ENCODE measurements at regions not wholly inside any gene's neighbourhood (a gene's known extent, or its start where the extent isn't known, plus 50 kb on each side); places are given as distances from the start of the nearest gene placed in this dataset.
"Not testable (repeated sequence)": the region's sequence is repeated elsewhere in the genome, so short reads cannot be mapped to it uniquely, and the experiment has no call there.

- no peak overlapping the region for H3K27ac Mint-ChIP-seq
- H3K36me3 Mint-ChIP-seq = no peaks in the 10 kb centered on the region
- no peak for ATAC-seq (replicated peaks in 1 of 4)
- H3K27me3 ChIP-seq (replicated peaks in 1 of 2; ENCODE audit: control insufficient read depth in 2 of 2, extremely low read depth in 1 of 2, insufficient read depth in 2 of 2, low read length in 1 of 2) = no peaks in the 10 kb centered on the region
- no peaks in the 10 kb centered on the region for H3K9me3 ChIP-seq
- no peaks in the 10 kb centered on the region for H3K4me1 Mint-ChIP-seq
- ChIA-PET POLR2A (no interaction called here), CTCF (no interaction called here)
- no peaks in the 10 kb centered on the region for H3K4me1 ChIP-seq (ENCODE audit: control insufficient read depth in 1 of 2, extremely low read depth in 1 of 2, insufficient read depth in 2 of 2, low read length in 2 of 2)
- no peak for DNase-seq
- WGBS (ENCODE audit: insufficient coverage) = no CpG with 5 or more reads among the region's 7 CpGs
- H3K27me3 Mint-ChIP-seq = no peaks in the 10 kb centered on the region
- H3K27ac ChIP-seq (ENCODE audit: low read length) = no peak overlapping the region
- H3K4me3 Mint-ChIP-seq = no peak overlapping the region
- H3K4me3 ChIP-seq (ENCODE audit: control insufficient read depth in 1 of 2, extremely low read depth in 1 of 2, low read length in 1 of 2) = no peak overlapping the region
- no peaks in the 10 kb centered on the region for H3K36me3 ChIP-seq (ENCODE audit: control insufficient read depth in 2 of 2, extremely low read depth in 1 of 2, insufficient read depth in 1 of 2, low read length in 1 of 2)
- peaks cover 4 to 13% (median 6%) of the 10 kb centered on the region in 3 donors for H3K9me3 Mint-ChIP-seq
Observed at GRCh38 chr18:40157120-40157519, 1797.9 kb upstream of the PIK3C3 start.

DNA sequence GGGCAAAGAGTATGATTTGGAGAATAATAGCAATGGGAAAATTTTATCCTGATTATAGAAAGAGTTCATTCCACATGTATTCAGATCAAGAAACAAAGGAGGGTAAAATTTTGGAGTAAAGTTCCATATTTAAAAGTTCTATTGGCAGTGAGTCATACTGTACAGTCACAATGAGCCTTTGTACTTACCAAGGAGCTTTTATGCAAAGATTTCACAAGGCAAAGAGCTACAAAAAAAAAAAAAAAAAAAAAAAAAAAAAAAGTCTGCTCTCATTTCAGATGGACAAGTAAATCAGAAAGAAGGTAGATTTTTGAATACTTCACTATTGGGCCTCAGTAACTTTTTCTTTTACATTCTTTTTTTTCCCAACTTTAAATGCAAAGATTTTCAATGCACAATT, 1802.2 kb upstream of the PIK3C3 start:
- H3K27ac ChIP-seq (ENCODE audit: low read length) = no peak overlapping the region
- H3K36me3 Mint-ChIP-seq = no peaks in the 10 kb centered on the region
- ChIA-PET CTCF (no interaction called here), POLR2A (no interaction called here)
- H3K4me3 Mint-ChIP-seq = no peak overlapping the region
- peaks cover 14 to 42% (median 17%) of the 10 kb centered on the region in 3 donors for H3K9me3 Mint-ChIP-seq
- no peak overlapping the region for H3K27ac Mint-ChIP-seq
- no peaks in the 10 kb centered on the region for H3K27me3 Mint-ChIP-seq
- DNase-seq (no peak), ATAC-seq (replicated peaks in 1 of 4) (no peak)
- H3K4me1 Mint-ChIP-seq = no peaks in the 10 kb centered on the region
- H3K27me3 ChIP-seq (replicated peaks in 1 of 2; ENCODE audit: control insufficient read depth in 2 of 2, extremely low read depth in 1 of 2, insufficient read depth in 2 of 2, low read length in 1 of 2) = no peaks in the 10 kb centered on the region
- no peaks in the 10 kb centered on the region for H3K36me3 ChIP-seq (ENCODE audit: control insufficient read depth in 2 of 2, extremely low read depth in 1 of 2, insufficient read depth in 1 of 2, low read length in 1 of 2)
- no peaks in the 10 kb centered on the region for H3K4me1 ChIP-seq (ENCODE audit: control insufficient read depth in 1 of 2, extremely low read depth in 1 of 2, insufficient read depth in 2 of 2, low read length in 2 of 2)
- H3K9me3 ChIP-seq = no peaks in the 10 kb centered on the region
- no peak overlapping the region for H3K4me3 ChIP-seq (ENCODE audit: control insufficient read depth in 1 of 2, extremely low read depth in 1 of 2, low read length in 1 of 2)

DNA sequence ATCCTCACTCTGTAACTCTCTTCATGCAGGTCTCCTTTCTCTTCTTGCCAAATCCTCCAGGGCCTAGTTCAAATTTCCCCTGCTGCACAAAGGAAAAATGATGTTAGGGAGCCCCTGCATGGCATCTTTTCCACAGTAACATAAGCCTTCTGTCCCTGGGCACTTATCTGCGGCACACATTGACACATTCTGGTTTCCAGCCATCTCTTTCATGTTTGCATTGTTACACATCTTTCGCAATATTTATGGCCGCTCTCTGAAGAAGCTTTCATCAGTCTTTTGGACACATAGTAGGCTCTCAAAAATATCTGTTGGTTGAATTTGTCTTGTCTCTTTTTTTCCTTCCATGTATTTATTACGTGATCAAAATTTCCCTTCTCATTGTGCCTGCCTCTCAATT, 1806.1 kb upstream of the PIK3C3 start:
- no peaks in the 10 kb centered on the region for H3K36me3 ChIP-seq (ENCODE audit: control insufficient read depth in 2 of 2, extremely low read depth in 1 of 2, insufficient read depth in 1 of 2, low read length in 1 of 2)
- DNase-seq (no peak), ATAC-seq (replicated peaks in 1 of 4) (no peak)
- no peaks in the 10 kb centered on the region for H3K4me1 Mint-ChIP-seq
- WGBS (ENCODE audit: insufficient coverage) = 80% methylated on average over 1 of the region's 4 CpGs
- no peaks in the 10 kb centered on the region for H3K4me1 ChIP-seq (ENCODE audit: control insufficient read depth in 1 of 2, extremely low read depth in 1 of 2, insufficient read depth in 2 of 2, low read length in 2 of 2)
- H3K36me3 Mint-ChIP-seq = no peaks in the 10 kb centered on the region
- no peak overlapping the region for H3K4me3 Mint-ChIP-seq
- ChIA-PET CTCF (no interaction called here), POLR2A (no interaction called here)
- no peaks in the 10 kb centered on the region for H3K27me3 Mint-ChIP-seq
- peaks cover 10 to 44% (median 25%) of the 10 kb centered on the region in 3 donors for H3K9me3 Mint-ChIP-seq
- H3K27ac ChIP-seq (ENCODE audit: low read length) = no peak overlapping the region
- no peak overlapping the region for H3K27ac Mint-ChIP-seq
- no peaks in the 10 kb centered on the region for H3K9me3 ChIP-seq
- no peaks in the 10 kb centered on the region for H3K27me3 ChIP-seq (replicated peaks in 1 of 2; ENCODE audit: control insufficient read depth in 2 of 2, extremely low read depth in 1 of 2, insufficient read depth in 2 of 2, low read length in 1 of 2)
- no peak overlapping the region for H3K4me3 ChIP-seq (ENCODE audit: control insufficient read depth in 1 of 2, extremely low read depth in 1 of 2, low read length in 1 of 2)

DNA sequence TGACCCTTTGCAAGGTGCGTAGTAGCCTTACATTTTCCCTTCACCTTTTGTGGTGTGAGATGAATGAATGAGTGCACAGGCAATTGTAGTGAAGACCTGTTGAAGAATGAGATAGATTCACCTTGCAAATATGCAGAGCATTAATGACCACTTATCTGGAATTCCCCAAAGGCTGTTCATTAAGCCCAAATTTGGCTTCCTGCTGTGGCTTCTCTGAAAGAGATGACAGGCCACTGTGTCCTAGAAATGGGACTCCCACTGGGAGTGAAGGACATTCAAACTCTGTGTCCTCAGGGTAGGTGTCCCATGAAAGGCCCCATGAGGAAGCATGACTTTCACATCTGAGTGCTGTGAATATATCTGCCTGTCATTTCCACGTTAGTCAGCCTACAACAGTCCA, 1821.8 kb upstream of the PIK3C3 start:
- no peak overlapping the region for H3K4me3 Mint-ChIP-seq
- no peak overlapping the region for H3K4me3 ChIP-seq (ENCODE audit: control insufficient read depth in 1 of 2, extremely low read depth in 1 of 2, low read length in 1 of 2)

GRCh38 chr18:40132438-40132837, 1822.6 kb upstream of the PIK3C3 start:
- H3K27me3 ChIP-seq (replicated peaks in 1 of 2; ENCODE audit: control insufficient read depth in 2 of 2, extremely low read depth in 1 of 2, insufficient read depth in 2 of 2, low read length in 1 of 2); H3K27ac Mint-ChIP-seq; H3K27ac ChIP-seq (ENCODE audit: low read length); CTCF ChIA-PET; H3K4me1 ChIP-seq (ENCODE audit: control insufficient read depth in 1 of 2, extremely low read depth in 1 of 2, insufficient read depth in 2 of 2, low read length in 2 of 2); H3K4me3 Mint-ChIP-seq; POLR2A ChIA-PET; ATAC-seq (replicated peaks in 1 of 4); H3K36me3 ChIP-seq (ENCODE audit: control insufficient read depth in 2 of 2, extremely low read depth in 1 of 2, insufficient read depth in 1 of 2, low read length in 1 of 2); H3K4me1 Mint-ChIP-seq; H3K36me3 Mint-ChIP-seq; H3K27me3 Mint-ChIP-seq; DNase-seq; H3K4me3 ChIP-seq (ENCODE audit: control insufficient read depth in 1 of 2, extremely low read depth in 1 of 2, low read length in 1 of 2); H3K9me3 ChIP-seq: not testable (repeated sequence)
- H3K9me3 Mint-ChIP-seq = peaks cover 4 to 32% (median 29%) of the 10 kb centered on the region in 3 donors
- 75% methylated on average over 2 of the region's 4 CpGs for WGBS (ENCODE audit: insufficient coverage)

More for the DNA sequence above, 1821.8 kb upstream of the PIK3C3 start:
- Histone ChIP-seq H3K36me3 (ENCODE audit: control insufficient read depth in 2 of 2, extremely low read depth in 1 of 2, insufficient read depth in 1 of 2, low read length in 1 of 2) (no peaks in the 10 kb centered on the region), H3K9me3 (no peaks in the 10 kb centered on the region), H3K27ac (ENCODE audit: low read length) (no peak overlapping the region), H3K4me1 (ENCODE audit: control insufficient read depth in 1 of 2, extremely low read depth in 1 of 2, insufficient read depth in 2 of 2, low read length in 2 of 2) (no peaks in the 10 kb centered on the region), H3K27me3 (replicated peaks in 1 of 2; ENCODE audit: control insufficient read depth in 2 of 2, extremely low read depth in 1 of 2, insufficient read depth in 2 of 2, low read length in 1 of 2) (no peaks in the 10 kb centered on the region)
- 67% methylated on average over 1 of the region's 2 CpGs for WGBS (ENCODE audit: insufficient coverage)
- ATAC-seq (replicated peaks in 1 of 4) (no peak), DNase-seq (no peak)
- ChIA-PET POLR2A (no interaction called here), CTCF (no interaction called here)
- Mint-ChIP-seq H3K4me1 (no peaks in the 10 kb centered on the region), H3K36me3 (no peaks in the 10 kb centered on the region), H3K9me3 (peaks cover 0 to 29% (median 29%) of the 10 kb centered on the region in 3 donors), H3K27ac (no peak overlapping the region), H3K27me3 (no peaks in the 10 kb centered on the region)

DNA sequence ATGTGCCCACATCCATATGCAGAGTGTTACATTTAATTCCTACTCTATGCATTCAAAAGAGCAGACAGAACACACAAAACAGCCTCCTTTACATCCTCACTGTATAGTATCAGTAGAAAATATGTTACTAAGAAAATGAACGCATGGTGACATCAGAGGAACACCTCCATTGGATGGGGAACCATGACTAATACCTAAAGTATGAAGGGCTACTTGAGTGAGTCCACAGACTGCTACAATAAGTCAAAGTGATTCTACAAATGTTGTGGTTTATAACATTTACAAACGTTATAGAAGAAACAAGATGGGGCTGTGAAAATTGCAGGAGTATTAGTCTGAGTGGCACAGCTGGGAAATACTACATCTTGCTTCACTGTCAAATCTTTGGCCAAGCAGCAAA, 1830.9 kb upstream of the PIK3C3 start:
- Histone ChIP-seq H3K27ac (ENCODE audit: low read length) (no peak overlapping the region), H3K4me3 (ENCODE audit: control insufficient read depth in 1 of 2, extremely low read depth in 1 of 2, low read length in 1 of 2) (no peak overlapping the region), H3K9me3 (no peaks in the 10 kb centered on the region), H3K27me3 (replicated peaks in 1 of 2; ENCODE audit: control insufficient read depth in 2 of 2, extremely low read depth in 1 of 2, insufficient read depth in 2 of 2, low read length in 1 of 2) (no peaks in the 10 kb centered on the region), H3K4me1 (ENCODE audit: control insufficient read depth in 1 of 2, extremely low read depth in 1 of 2, insufficient read depth in 2 of 2, low read length in 2 of 2) (no peaks in the 10 kb centered on the region), H3K36me3 (ENCODE audit: control insufficient read depth in 2 of 2, extremely low read depth in 1 of 2, insufficient read depth in 1 of 2, low read length in 1 of 2) (no peaks in the 10 kb centered on the region)
- Mint-ChIP-seq H3K4me1 (no peaks in the 10 kb centered on the region), H3K27me3 (no peaks in the 10 kb centered on the region), H3K36me3 (no peaks in the 10 kb centered on the region), H3K27ac (no peak overlapping the region), H3K4me3 (no peak overlapping the region), H3K9me3 (peaks cover 7 to 21% (median 15%) of the 10 kb centered on the region in 3 donors)
- ChIA-PET POLR2A (no interaction called here), CTCF (no interaction called here)
- no CpG with 5 or more reads among the region's 2 CpGs for WGBS (ENCODE audit: insufficient coverage)
- no peak for ATAC-seq (replicated peaks in 1 of 4)
- no peak for DNase-seq

DNA sequence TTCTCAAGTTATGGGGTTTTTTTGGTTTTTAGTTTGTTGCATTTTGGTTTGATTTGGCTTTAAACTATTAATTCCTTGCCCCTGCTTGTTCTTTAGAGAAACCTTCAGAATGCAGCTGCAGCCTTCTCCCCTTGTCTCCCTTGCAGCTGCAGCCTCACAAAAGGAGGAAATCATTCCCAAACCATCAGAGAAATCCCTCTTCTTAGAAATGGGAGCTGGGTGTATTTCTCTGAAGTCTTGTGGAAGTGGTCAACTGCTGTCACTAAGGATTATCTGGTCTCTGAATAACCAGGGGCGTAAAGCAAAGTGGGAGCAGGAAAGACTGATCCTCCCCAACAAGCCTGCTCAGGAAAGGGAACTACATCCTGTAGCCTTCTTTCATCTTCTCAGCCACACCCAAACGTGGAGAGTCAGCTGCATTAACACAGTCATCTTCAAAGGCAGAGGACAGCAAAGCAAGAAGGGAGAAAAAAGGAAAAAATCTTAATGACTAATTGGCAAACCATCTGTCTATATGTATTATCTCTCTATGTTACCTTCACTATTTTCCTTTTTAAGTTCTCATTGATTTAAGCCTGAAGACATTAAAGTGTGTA, 1834.1 kb upstream of the PIK3C3 start:
- H3K4me3 ChIP-seq (ENCODE audit: control insufficient read depth in 1 of 2, extremely low read depth in 1 of 2, low read length in 1 of 2) = no peak overlapping the region
- no peak overlapping the region for H3K27ac ChIP-seq (ENCODE audit: low read length)
- ChIA-PET CTCF (no interaction called here), POLR2A (no interaction called here)
- no peak for ATAC-seq (replicated peaks in 1 of 4)
- H3K36me3 Mint-ChIP-seq = no peaks in the 10 kb centered on the region
- no peak overlapping the region for H3K27ac Mint-ChIP-seq
- H3K36me3 ChIP-seq (ENCODE audit: control insufficient read depth in 2 of 2, extremely low read depth in 1 of 2, insufficient read depth in 1 of 2, low read length in 1 of 2) = no peaks in the 10 kb centered on the region
- H3K4me3 Mint-ChIP-seq = no peak overlapping the region
- H3K9me3 ChIP-seq = no peaks in the 10 kb centered on the region
- peaks cover 2 to 33% (median 21%) of the 10 kb centered on the region in 3 donors for H3K9me3 Mint-ChIP-seq
- no peaks in the 10 kb centered on the region for H3K4me1 ChIP-seq (ENCODE audit: control insufficient read depth in 1 of 2, extremely low read depth in 1 of 2, insufficient read depth in 2 of 2, low read length in 2 of 2)
- H3K4me1 Mint-ChIP-seq = no peaks in the 10 kb centered on the region
- no CpG with 5 or more reads among the region's 2 CpGs for WGBS (ENCODE audit: insufficient coverage)
- DNase-seq = no peak
- no peaks in the 10 kb centered on the region for H3K27me3 ChIP-seq (replicated peaks in 1 of 2; ENCODE audit: control insufficient read depth in 2 of 2, extremely low read depth in 1 of 2, insufficient read depth in 2 of 2, low read length in 1 of 2)
- no peaks in the 10 kb centered on the region for H3K27me3 Mint-ChIP-seq

All from T-cell (primary cell).